ENCODE measurements at regions not wholly inside any gene's neighbourhood (a gene's known extent, or its start where the extent isn't known, plus 50 kb on each side); places are given as distances from the start of the nearest gene placed in this dataset.

- no peak overlapping the region for H3K4me3 ChIP-seq (ENCODE audit: low read depth, low read length)
- DNase-seq (ENCODE audit: low read depth): no peak
- in situ Hi-C loops (cut with HindIII; ENCODE audit: low sequenced_read_pairs): loop anchor here (5.0 kb wide), 1 partner anchor 34 kb away; no protein-coding TSS in a partner anchor
- no peak for TF ChIP-seq CTCF (IDR thresholded peaks at IDR 0.05; ENCODE audit: low read depth, low read length, missing control alignments)
Measured at GRCh38 chr3:124076235-124076634, 84.3 kb upstream of the ROPN1 start.

- H3K4me3 ChIP-seq (ENCODE audit: low read depth, low read length): no peak overlapping the region
- peak; percentile 24 for DNase-seq (ENCODE audit: low read depth)
- in situ Hi-C loops (cut with HindIII; ENCODE audit: low sequenced_read_pairs): loop anchor here (5.0 kb wide), 1 partner anchor 37 kb away; no protein-coding TSS in a partner anchor
- TF ChIP-seq CTCF (IDR thresholded peaks at IDR 0.05; ENCODE audit: low read depth, low read length, missing control alignments): peak; percentile 76
Measured at GRCh38 chr3:124078953-124079911, 87.3 kb upstream of the ROPN1 start.

- TF ChIP-seq CTCF (IDR thresholded peaks at IDR 0.05; ENCODE audit: low read depth, low read length, missing control alignments): no peak
- no peak for DNase-seq (ENCODE audit: low read depth)
- H3K4me3 ChIP-seq (ENCODE audit: low read depth, low read length): no peak overlapping the region
- in situ Hi-C loops (cut with HindIII; ENCODE audit: low sequenced_read_pairs): loop anchor here (5.0 kb wide), 1 partner anchor 38 kb away; no protein-coding TSS in a partner anchor
Measured at GRCh38 chr3:124079912-124080276, 88.0 kb upstream of the ROPN1 start.

- in situ Hi-C loops (cut with HindIII; ENCODE audit: low sequenced_read_pairs): no loop called here
- DNase-seq (ENCODE audit: low read depth): no peak
- no peak overlapping the region for H3K4me3 ChIP-seq (ENCODE audit: low read depth, low read length)
- TF ChIP-seq CTCF (IDR thresholded peaks at IDR 0.05; ENCODE audit: low read depth, low read length, missing control alignments): no peak
Measured at GRCh38 chr3:124082343-124082742, 90.4 kb upstream of the ROPN1 start.

GRCh38 chr3:124084022-124084881 lies 92.3 kb upstream of the ROPN1 start:
- TF ChIP-seq CTCF (IDR thresholded peaks at IDR 0.05; ENCODE audit: low read depth, low read length, missing control alignments): no peak
- DNase-seq (ENCODE audit: low read depth): no peak

GRCh38 chr3:124088801-124089200 lies 96.9 kb upstream of the ROPN1 start:
- no peak overlapping the region for H3K4me3 ChIP-seq (ENCODE audit: low read depth, low read length)
- no peak for DNase-seq (ENCODE audit: low read depth)
- no peak for TF ChIP-seq CTCF (IDR thresholded peaks at IDR 0.05; ENCODE audit: low read depth, low read length, missing control alignments)
- in situ Hi-C loops (cut with HindIII; ENCODE audit: low sequenced_read_pairs): no loop called here

More at GRCh38 chr3:124084022-124084881, 92.3 kb upstream of the ROPN1 start:
- H3K4me3 ChIP-seq (ENCODE audit: low read depth, low read length): no peak overlapping the region
- in situ Hi-C loops (cut with HindIII; ENCODE audit: low sequenced_read_pairs): no loop called here
